HepG2 (cell line): ENCODE measurements at regions not wholly inside any gene's neighbourhood (a gene's known extent, or its start where the extent isn't known, plus 50 kb on each side); places are given as distances from the start of the nearest gene placed in this dataset.

Experiments
- ATAC-seq: fragments of 200-7000 bp; cut with Tn5 transposase; 3 replicates; pipeline ENCODE4 v1.9.1; 2020; ENCODE audit warnings: mild to moderate bottlenecking, moderate library complexity
- BruUV-seq: library from RNA; stranded (reverse); fragments of 400-500 nt; replicated peaks from 2 replicates; lab custom pipeline; 2021; lab: Mats Ljungman, UMichigan
- CTCF ChIA-PET: fragments of 300-600 bp; formaldehyde crosslinking; extraction: SDS; loops from one replicate; lab custom pipeline; 2021; ENCODE audit warnings: low total read pairs, inconsistent platforms, low intra/inter-chr PET ratio; lab: Yijun Ruan, JAX
- POLR2A ChIA-PET: fragments of 350-600 bp; sonication (Branson Sonifier 250); formaldehyde crosslinking; loops from one replicate; lab custom pipeline; 2020; ENCODE audit warnings: antibody characterized with exemption, inconsistent platforms; lab: Yijun Ruan, JAX
- DNase-seq: peaks from one replicate; pipeline ENCODE4 v3.0.0-alpha.2; 2015; ENCODE audit warnings: low spot score
- FAIRE-seq: peaks from 3 replicates; lab custom pipeline; 2011; peaks lifted over from hg19 to GRCh38; lab: Jason Lieb, UNC
- H2AFZ ChIP-seq: one replicate; pipeline ENCODE4 v1.6.1; 2011; ENCODE audit warnings: low read length, inconsistent platforms
- H3K27ac ChIP-seq: fragments of 300-600 bp; 3 replicates; pipeline ENCODE4 v1.8.0; 2011; ENCODE audit warnings: mixed run types, mild to moderate bottlenecking, mixed read lengths, low read length, inconsistent platforms; ENCODE audit not compliant: insufficient read depth; ENCODE audit errors: extremely low read length
- H3K27me3 ChIP-seq, 2 experiments: fragments of 200-600 bp in 1 of 2; 2 replicates in 1 of 2; 3 replicates in 1 of 2; pipeline versions ENCODE4 v1.6.0 to v1.8.0; 2011; ENCODE audit warnings: low read length in 2 of 2, mild to moderate bottlenecking in 2 of 2, moderate library complexity in 2 of 2, inconsistent platforms in 1 of 2; ENCODE audit not compliant: insufficient read depth in 2 of 2, control insufficient read depth in 1 of 2
- H3K36me3 ChIP-seq, 2 experiments: fragments of 200-600 bp in 1 of 2; replicated peaks in 1 of 2; 2 replicates in 1 of 2; 3 replicates in 1 of 2; pipeline versions ENCODE4 v1.5.1 to v1.8.0; 2011; ENCODE audit warnings: low read length in 2 of 2, inconsistent platforms in 1 of 2; ENCODE audit not compliant: insufficient read depth in 2 of 2, control insufficient read depth in 1 of 2
- H3K4me1 ChIP-seq: 2 replicates; pipeline ENCODE4 v1.5.1; 2012; ENCODE audit warnings: low read length, inconsistent platforms; ENCODE audit not compliant: insufficient read depth
- H3K4me2 ChIP-seq: 2 replicates; pipeline ENCODE4 v1.6.0; 2011; ENCODE audit warnings: low read depth, low read length, inconsistent platforms
- H3K4me3 ChIP-seq, 3 experiments: fragments of 200-600 bp in 1 of 3; sonication (generic), shearing (Covaris generic) in 1 of 3; replicated peaks in 1 of 3; 2 replicates each; pipeline ENCODE4 v1.5.1; 2011 to 2016; ENCODE audit warnings: low read length in 3 of 3, inconsistent platforms in 2 of 3, low read depth in 2 of 3, mild to moderate bottlenecking in 2 of 3, control low read depth in 1 of 3, mixed read lengths in 1 of 3; ENCODE audit not compliant: insufficient read depth in 1 of 3
- H3K79me2 ChIP-seq: one replicate; pipeline ENCODE4 v1.6.1; 2011; ENCODE audit warnings: low read length, inconsistent platforms; ENCODE audit not compliant: insufficient read depth
- H3K9ac ChIP-seq: 2 replicates; pipeline ENCODE4 v1.6.0; 2011; ENCODE audit warnings: mild to moderate bottlenecking, low read depth, low read length, inconsistent platforms; ENCODE audit not compliant: insufficient read depth
- H3K9me3 ChIP-seq: 2 replicates; pipeline ENCODE4 v1.5.1; 2012; ENCODE audit warnings: mild to moderate bottlenecking, low read length
- H4K20me1 ChIP-seq: 2 replicates; pipeline ENCODE4 v1.6.0; 2011; ENCODE audit warnings: inconsistent platforms, mild to moderate bottlenecking, low read length, moderate library complexity; ENCODE audit not compliant: insufficient read depth
- AGO1 ChIP-seq: fragments of 200-400 bp; formaldehyde crosslinking; IDR thresholded peaks from 2 replicates; pipeline ENCODE4 v1.6.1; 2017; ENCODE audit warnings: mild to moderate bottlenecking, low read depth, low read length, moderate library complexity; ENCODE audit not compliant: poor library complexity, severe bottlenecking
- CBX1 ChIP-seq: IDR thresholded peaks from one replicate; pipeline ENCODE4 v1.6.1; 2016; ENCODE audit warnings: antibody characterized with exemption, low read depth
- MTA3 ChIP-seq: sonication (generic); formaldehyde crosslinking; IDR thresholded peaks from 2 replicates; pipeline ENCODE4 v1.4.0; 2020; ENCODE audit warnings: missing genetic modification reagents
- NR2C2 ChIP-seq: sonication (generic); formaldehyde crosslinking; IDR thresholded peaks from 2 replicates; pipeline ENCODE4 v1.4.0; 2020; ENCODE audit warnings: missing genetic modification reagents, mild to moderate bottlenecking, moderate library complexity, borderline replicate concordance
- NRL ChIP-seq: sonication (generic); formaldehyde crosslinking; IDR thresholded peaks from 2 replicates; pipeline ENCODE4 v1.5.0; 2020; ENCODE audit warnings: missing genetic modification reagents, mild to moderate bottlenecking, moderate library complexity, borderline replicate concordance
- RFXAP ChIP-seq: sonication (generic); formaldehyde crosslinking; IDR thresholded peaks from 2 replicates; pipeline ENCODE4 v1.4.0; 2020; ENCODE audit warnings: missing genetic modification reagents, borderline replicate concordance
- SALL2 ChIP-seq: sonication (generic); formaldehyde crosslinking; IDR thresholded peaks from 2 replicates; pipeline ENCODE4 v1.8.1; 2023; ENCODE audit warnings: mild to moderate bottlenecking, missing genetic modification reagents, inconsistent platforms
- SKI ChIP-seq: fragments of 450-650 bp; IDR thresholded peaks from one replicate; pipeline ENCODE4 v1.6.1; 2018; ENCODE audit warnings: mild to moderate bottlenecking; ENCODE audit not compliant: partially characterized antibody
- ZFP62 ChIP-seq: sonication (generic); formaldehyde crosslinking; IDR thresholded peaks from 2 replicates; pipeline ENCODE4 v1.4.0; 2020; ENCODE audit warnings: missing genetic modification reagents
- ZNF235 ChIP-seq: sonication (generic); formaldehyde crosslinking; IDR thresholded peaks from 2 replicates; pipeline ENCODE4 v1.8.1; 2023; ENCODE audit warnings: mild to moderate bottlenecking, missing genetic modification reagents, borderline replicate concordance
- ZNF317 ChIP-seq: sonication (generic); formaldehyde crosslinking; IDR thresholded peaks from 2 replicates; pipeline ENCODE4 v1.5.0; 2020; ENCODE audit warnings: mild to moderate bottlenecking, missing genetic modification reagents
- WGBS: methylation state at CpG from one replicate; pipeline ENCODE4 v1.1.6; 2017; ENCODE audit warnings: low lambda C conversion rate; 5-methylcytosine and 5-hydroxymethylcytosine counted together
- in situ Hi-C: cut with HindIII; loops from 2 replicates; pipeline ENCODE4 v1.10.0; 2017; ENCODE audit warnings: low pct_unique_long_range_greater_than_20kb; ENCODE audit not compliant: extremely low pct_ligation_motif_present
- intact Hi-C: fragments of 100-400 bp; cut with micrococcal nuclease; formaldehyde crosslinking; loops from one replicate; pipeline ENCODE4 v1.10.0; 2022; ENCODE audit not compliant: unreplicated experiment
- TF ChIP-seq, protein P1 (sequence below): sonication (generic); formaldehyde crosslinking; IDR thresholded peaks from 2 replicates; pipeline ENCODE4 v1.4.0; 2020; ENCODE audit warnings: mild to moderate bottlenecking, missing genetic modification reagents
- TF ChIP-seq, protein P2 (sequence below): IDR thresholded peaks from 2 replicates; pipeline ENCODE4 v1.4.0; 2020; ENCODE audit warnings: mild to moderate bottlenecking, missing genetic modification reagents
- TF ChIP-seq, protein P3 (sequence below): sonication (generic); formaldehyde crosslinking; IDR thresholded peaks from 2 replicates; pipeline ENCODE4 v1.4.0; 2020; ENCODE audit warnings: missing genetic modification reagents

GRCh38 chr6:91043751-91044150 lies 456.9 kb upstream of the MAP3K7 start:
- DNase-seq (no peak), FAIRE-seq (no peak), ATAC-seq (no peak)
- ChIA-PET POLR2A (no interaction called here), CTCF (no interaction called here)
- Histone ChIP-seq H3K4me2 (no peak overlapping the region), H3K4me1 (no peaks in the 10 kb centered on the region), H4K20me1 (no peaks in the 10 kb centered on the region), H3K36me3 (no peaks in the 10 kb centered on the region), H3K27me3 (no peaks in the 10 kb centered on the region), H2AFZ (no peak overlapping the region), H3K27ac (no peak overlapping the region), H3K4me3 (no peak overlapping the region), H3K9ac (no peak overlapping the region), H3K9me3 (no peaks in the 10 kb centered on the region), H3K79me2 (no peaks in the 10 kb centered on the region)
- WGBS = 0% methylated on average over 2 of the region's 2 CpGs
- intact Hi-C loops = no loop called here
- BruUV-seq = no TSS peak
- in situ Hi-C loops = no loop called here
- TF ChIP-seq AGO1 (no peak), SKI (no peak), ZNF235 (no peak), MTA3 (CRISPR knock-in tag) (no peak), CBX1 (no peak), ZFP62 (no peak), SALL2 (no peak), ZNF317 (no peak), NR2C2 (CRISPR knock-in tag) (no peak), NRL (CRISPR knock-in tag) (no peak), RFXAP (CRISPR knock-in tag) (no peak)
- TF ChIP-seq, protein P1, sequence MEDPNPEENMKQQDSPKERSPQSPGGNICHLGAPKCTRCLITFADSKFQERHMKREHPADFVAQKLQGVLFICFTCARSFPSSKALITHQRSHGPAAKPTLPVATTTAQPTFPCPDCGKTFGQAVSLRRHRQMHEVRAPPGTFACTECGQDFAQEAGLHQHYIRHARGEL = no peak
- TF ChIP-seq, protein P2, sequence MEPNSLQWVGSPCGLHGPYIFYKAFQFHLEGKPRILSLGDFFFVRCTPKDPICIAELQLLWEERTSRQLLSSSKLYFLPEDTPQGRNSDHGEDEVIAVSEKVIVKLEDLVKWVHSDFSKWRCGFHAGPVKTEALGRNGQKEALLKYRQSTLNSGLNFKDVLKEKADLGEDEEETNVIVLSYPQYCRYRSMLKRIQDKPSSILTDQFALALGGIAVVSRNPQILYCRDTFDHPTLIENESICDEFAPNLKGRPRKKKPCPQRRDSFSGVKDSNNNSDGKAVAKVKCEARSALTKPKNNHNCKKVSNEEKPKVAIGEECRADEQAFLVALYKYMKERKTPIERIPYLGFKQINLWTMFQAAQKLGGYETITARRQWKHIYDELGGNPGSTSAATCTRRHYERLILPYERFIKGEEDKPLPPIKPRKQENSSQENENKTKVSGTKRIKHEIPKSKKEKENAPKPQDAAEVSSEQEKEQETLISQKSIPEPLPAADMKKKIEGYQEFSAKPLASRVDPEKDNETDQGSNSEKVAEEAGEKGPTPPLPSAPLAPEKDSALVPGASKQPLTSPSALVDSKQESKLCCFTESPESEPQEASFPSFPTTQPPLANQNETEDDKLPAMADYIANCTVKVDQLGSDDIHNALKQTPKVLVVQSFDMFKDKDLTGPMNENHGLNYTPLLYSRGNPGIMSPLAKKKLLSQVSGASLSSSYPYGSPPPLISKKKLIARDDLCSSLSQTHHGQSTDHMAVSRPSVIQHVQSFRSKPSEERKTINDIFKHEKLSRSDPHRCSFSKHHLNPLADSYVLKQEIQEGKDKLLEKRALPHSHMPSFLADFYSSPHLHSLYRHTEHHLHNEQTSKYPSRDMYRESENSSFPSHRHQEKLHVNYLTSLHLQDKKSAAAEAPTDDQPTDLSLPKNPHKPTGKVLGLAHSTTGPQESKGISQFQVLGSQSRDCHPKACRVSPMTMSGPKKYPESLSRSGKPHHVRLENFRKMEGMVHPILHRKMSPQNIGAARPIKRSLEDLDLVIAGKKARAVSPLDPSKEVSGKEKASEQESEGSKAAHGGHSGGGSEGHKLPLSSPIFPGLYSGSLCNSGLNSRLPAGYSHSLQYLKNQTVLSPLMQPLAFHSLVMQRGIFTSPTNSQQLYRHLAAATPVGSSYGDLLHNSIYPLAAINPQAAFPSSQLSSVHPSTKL (CRISPR knock-in tag) = no peak
- TF ChIP-seq, protein P3, sequence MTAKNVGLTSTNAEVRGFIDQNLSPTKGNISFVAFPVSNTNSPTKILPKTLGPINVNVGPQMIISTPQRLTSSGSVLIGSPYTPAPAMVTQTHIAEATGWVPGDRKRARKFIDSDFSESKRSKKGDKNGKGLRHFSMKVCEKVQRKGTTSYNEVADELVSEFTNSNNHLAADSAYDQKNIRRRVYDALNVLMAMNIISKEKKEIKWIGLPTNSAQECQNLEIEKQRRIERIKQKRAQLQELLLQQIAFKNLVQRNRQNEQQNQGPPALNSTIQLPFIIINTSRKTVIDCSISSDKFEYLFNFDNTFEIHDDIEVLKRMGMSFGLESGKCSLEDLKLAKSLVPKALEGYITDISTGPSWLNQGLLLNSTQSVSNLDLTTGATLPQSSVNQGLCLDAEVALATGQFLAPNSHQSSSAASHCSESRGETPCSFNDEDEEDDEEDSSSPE (CRISPR knock-in tag) = no peak
